WERI-Rb-1 (cell line): ENCODE measurements at regions not wholly inside any gene's neighbourhood (a gene's known extent, or its start where the extent isn't known, plus 50 kb on each side); places are given as distances from the start of the nearest gene placed in this dataset.
"Not testable (repeated sequence)": the region's sequence is repeated elsewhere in the genome, so short reads cannot be mapped to it uniquely, and the experiment has no call there.

Experiments used
- DNase-seq: peaks from one replicate; pipeline ENCODE4 v3.0.0-alpha.2; 2020
- H3K27ac ChIP-seq: fragments of 250-450 bp; sonication (Bioruptor Pico); 2 replicates; pipeline ENCODE4 v1.5.1; 2020; ENCODE audit warnings: mild to moderate bottlenecking, moderate library complexity
- H3K27me3 ChIP-seq: fragments of 250-450 bp; sonication (Bioruptor Pico); 2 replicates; pipeline ENCODE4 v1.5.1; 2021; ENCODE audit warnings: mild to moderate bottlenecking, low read depth, moderate library complexity; ENCODE audit not compliant: insufficient read depth, severe bottlenecking
- H3K36me3 ChIP-seq: fragments of 250-450 bp; sonication (Bioruptor Pico); 2 replicates; pipeline ENCODE4 v1.5.1; 2020; ENCODE audit warnings: mild to moderate bottlenecking, moderate library complexity
- H3K4me3 ChIP-seq: 2 replicates; pipeline ENCODE4 v1.5.1; 2011; ENCODE audit warnings: low read depth, mild to moderate bottlenecking, control low read depth, low read length
- H3K9me3 ChIP-seq: fragments of 250-450 bp; sonication (Bioruptor Pico); 2 replicates; pipeline ENCODE4 v1.5.1; 2021; ENCODE audit warnings: mild to moderate bottlenecking, moderate library complexity; ENCODE audit not compliant: severe bottlenecking
- CTCF ChIP-seq: IDR thresholded peaks from 2 replicates; pipeline ENCODE4 v1.5.1; 2011; ENCODE audit warnings: low read depth, mild to moderate bottlenecking, control low read depth, inconsistent platforms, low read length

- H3K27me3 ChIP-seq, result no peaks in the 10 kb centered on the region
- peak overlapping the region; percentile 94 for H3K27ac ChIP-seq
- H3K4me3 ChIP-seq, result no peak overlapping the region
- TF ChIP-seq CTCF, result no peak
- H3K9me3 ChIP-seq, result peaks cover 16% of the 10 kb centered on the region
- no peak for DNase-seq
- no peaks in the 10 kb centered on the region; the same call in 1 of the 2 replicates for H3K36me3 ChIP-seq
Observed at GRCh38 chr12:124214574-124214973, 80.3 kb upstream of the RFLNA start.

DNA sequence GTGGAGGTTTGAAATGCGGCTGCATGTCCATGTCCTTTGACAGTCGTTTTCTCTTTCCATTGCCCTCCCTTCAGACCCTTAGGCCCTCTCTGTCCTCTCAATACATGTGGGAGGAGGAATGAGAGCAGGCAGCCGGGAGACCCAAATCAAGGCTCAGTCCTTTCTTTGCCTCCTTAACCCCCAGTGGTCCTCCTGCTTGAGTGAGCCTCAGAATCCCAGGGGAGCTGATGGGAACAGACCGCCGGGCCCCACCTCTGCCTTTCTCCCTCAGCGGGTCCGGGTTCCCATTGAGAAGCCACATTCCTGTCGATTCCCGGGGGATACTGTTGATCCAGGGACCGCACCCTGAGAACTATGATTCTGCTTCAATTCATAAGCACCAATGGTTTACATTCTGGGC lies 77.9 kb upstream of the RFLNA start:
- Histone ChIP-seq H3K4me3 (no peak overlapping the region), H3K9me3 (peaks cover 18% of the 10 kb centered on the region), H3K36me3 (no peaks in the 10 kb centered on the region; the same call in 1 of the 2 replicates), H3K27ac (no peak overlapping the region), H3K27me3 (no peaks in the 10 kb centered on the region)
- no peak for TF ChIP-seq CTCF
- DNase-seq, result no peak

GRCh38 chr12:124217508-124218242 lies 77.2 kb upstream of the RFLNA start:
- DNase-seq, result peak; percentile 50
- Histone ChIP-seq H3K4me3 (peak overlapping the region; percentile 26), H3K27me3 (no peaks in the 10 kb centered on the region), H3K36me3 (no peaks in the 10 kb centered on the region; the same call in 1 of the 2 replicates), H3K27ac (no peak overlapping the region), H3K9me3 (peaks cover 18% of the 10 kb centered on the region)
- TF ChIP-seq CTCF, result no peak

GRCh38 chr12:124218243-124218560 lies 76.7 kb upstream of the RFLNA start:
- peaks cover 18% of the 10 kb centered on the region for H3K9me3 ChIP-seq
- no peak overlapping the region for H3K27ac ChIP-seq
- H3K4me3 ChIP-seq, result no peak overlapping the region
- TF ChIP-seq CTCF, result no peak
- no peaks in the 10 kb centered on the region for H3K27me3 ChIP-seq
- H3K36me3 ChIP-seq, result no peaks in the 10 kb centered on the region; the same call in 1 of the 2 replicates
- no peak for DNase-seq

DNA sequence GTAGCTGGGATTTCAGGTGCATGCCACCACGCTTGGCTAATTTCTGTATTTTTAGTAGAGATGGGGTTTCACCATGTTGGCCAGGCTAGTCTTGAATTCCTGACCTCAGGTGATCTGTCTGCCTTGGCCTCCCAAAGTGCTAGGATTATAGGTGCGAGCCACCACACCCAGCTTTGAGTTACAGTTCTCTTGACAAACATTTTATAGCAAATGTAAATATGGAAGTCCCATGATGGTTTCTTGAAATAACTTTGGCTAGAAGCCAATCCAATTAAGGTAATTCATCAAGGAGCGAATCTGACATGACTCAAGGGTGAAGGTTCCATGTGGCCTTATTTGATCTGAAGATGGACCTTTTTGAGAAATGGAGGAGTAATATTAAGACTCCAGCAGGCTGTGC lies 76.2 kb upstream of the RFLNA start:
- H3K4me3 ChIP-seq, H3K36me3 ChIP-seq, H3K27ac ChIP-seq, DNase-seq, H3K27me3 ChIP-seq: not testable (repeated sequence)
- peaks cover 18% of the 10 kb centered on the region for H3K9me3 ChIP-seq

- DNase-seq, result no peak
- no peak overlapping the region for H3K27ac ChIP-seq
- peaks cover 6% of the 10 kb centered on the region for H3K9me3 ChIP-seq
- H3K27me3 ChIP-seq, result no peaks in the 10 kb centered on the region
- H3K4me3 ChIP-seq, result no peak overlapping the region
- TF ChIP-seq CTCF, result no peak
- H3K36me3 ChIP-seq, result no peaks in the 10 kb centered on the region
Observed at GRCh38 chr12:124222368-124223245, 72.3 kb upstream of the RFLNA start.

DNA sequence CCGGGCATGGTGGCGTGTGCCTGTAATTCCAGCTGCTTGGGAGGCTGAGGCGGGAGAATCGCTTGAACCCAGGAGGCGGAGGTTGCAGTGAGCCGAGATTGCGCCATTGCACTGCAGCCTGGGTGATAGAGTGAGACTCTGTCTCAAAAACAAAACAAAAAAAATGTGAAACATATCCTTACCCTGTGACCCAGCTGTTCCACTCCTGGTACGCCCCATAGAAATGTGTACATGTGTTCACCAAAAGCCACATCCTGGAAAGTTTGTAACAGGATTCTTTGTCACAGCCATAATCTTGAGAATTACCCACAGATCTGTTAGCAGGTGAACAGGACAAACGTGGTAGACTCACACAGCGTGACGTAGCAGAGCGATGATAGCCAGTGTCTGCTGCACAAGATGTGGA lies 71.2 kb upstream of the RFLNA start:
- H3K27me3 ChIP-seq, H3K36me3 ChIP-seq, DNase-seq, H3K4me3 ChIP-seq, H3K9me3 ChIP-seq, H3K27ac ChIP-seq: not testable (repeated sequence)
